ELR (cell line): ENCODE measurements at regions not wholly inside any gene's neighbourhood (a gene's known extent, or its start where the extent isn't known, plus 50 kb on each side); places are given as distances from the start of the nearest gene placed in this dataset.
"Not testable (repeated sequence)": the region's sequence is repeated elsewhere in the genome, so short reads cannot be mapped to it uniquely, and the experiment has no call there.

Source experiments
- DNase-seq: peaks from one replicate; pipeline ENCODE4 v3.0.0-alpha.2; 2015; ENCODE audit warnings: low read depth

DNA sequence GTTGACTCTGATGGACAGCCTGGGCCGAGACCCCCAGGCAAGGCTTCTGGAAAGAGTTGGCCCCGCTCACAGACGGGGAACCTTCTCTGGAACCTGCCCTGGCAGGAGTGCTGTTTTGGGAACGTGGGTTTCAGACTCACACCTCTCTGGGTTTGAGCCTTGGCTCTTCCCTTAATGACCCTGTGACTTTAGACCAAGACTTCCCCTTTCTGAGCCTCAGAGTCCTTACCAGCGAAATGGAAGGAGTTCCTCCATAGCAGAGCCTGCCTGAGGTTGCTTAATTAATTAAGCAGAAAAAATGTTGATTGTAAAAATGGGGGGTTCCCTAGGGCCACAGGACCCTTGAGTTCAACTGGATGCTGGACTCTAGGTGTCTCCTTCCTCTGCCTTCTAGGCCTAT lies 408.2 kb downstream of the SEC14L1 start:
- DNase-seq = no peak

DNA sequence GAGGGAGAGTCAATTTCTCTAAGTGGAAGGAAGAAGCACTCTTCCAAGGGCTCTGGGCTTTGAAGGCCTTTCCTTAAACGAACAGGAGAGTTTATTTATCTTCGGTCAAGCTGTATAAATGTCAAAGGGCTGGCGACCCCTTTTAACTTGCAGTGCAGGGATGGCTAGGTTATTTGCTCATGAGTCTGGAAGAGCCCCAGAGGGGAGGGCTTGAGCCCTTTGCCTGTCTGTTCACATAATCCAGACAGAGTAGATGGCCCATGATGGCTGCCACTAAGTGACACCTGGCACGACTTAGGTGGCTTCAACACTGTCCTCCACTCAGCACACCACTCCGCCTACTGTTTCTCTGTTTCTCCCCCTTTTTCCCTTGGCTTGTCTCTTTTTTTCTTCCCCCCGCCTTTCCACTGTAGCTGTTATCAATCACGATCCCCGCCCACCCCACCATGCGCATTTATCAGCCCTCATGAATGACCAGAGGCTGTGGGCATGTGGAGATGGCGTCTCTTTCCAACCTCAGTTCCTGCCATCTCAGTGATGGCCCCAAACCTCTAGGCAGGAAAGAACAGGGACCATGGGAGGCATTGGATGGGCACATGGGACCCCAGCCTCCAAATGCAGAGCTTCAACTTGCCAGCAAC lies 408.7 kb upstream of the TNRC6C start:
- no peak for DNase-seq

DNA sequence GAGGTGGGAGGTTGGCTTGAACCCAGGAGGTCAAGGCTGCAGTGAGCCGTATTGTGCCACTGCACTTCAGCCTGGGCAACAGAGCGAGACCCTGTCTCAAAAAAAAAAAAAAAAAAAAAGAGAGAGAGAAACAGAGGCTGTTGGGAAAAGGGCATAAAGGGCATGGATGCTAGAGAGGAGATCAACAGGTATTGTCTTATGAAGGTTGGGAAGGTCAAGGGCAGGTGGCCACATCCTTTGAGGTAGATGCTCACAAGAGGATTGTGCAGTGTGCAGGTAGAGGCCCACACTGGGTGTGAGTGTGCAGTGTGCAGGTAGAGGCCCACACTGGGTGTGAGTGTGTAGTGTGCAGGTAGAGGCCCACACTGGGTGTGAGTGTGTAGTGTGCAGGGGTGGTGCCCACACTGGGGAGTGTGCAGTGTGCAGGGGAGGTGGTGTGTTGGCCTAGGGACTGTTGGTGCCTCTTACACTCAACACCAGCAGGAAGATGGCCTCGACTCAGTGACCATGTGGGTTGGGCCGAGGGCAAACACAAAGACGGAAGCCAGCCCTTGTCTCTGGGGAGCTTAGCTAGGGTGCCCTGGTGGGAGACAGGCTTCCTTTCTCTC lies 404.9 kb upstream of the TNRC6C start:
- no peak for DNase-seq

DNA sequence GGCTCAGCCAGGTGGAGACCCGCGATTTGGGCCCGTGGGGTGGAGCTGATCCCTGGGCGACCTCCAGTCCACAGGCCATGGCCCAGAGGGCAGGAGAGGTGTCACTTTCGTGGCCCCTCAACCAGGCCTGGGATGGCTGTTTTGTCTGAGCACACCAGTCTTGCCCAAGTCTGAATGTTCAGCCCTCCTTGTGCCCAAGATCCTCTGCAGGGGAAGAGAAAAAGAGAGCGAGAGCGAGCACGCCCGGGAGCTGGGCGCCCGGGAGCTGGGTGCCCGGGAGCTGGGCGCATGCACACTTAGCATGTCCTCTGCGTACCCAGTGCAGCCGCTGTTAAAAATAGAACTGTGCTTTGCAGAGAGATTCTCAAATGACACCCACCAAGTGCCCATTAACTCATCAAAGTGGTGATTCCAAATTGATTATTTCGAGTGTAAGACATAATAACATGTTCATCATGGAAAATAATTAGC lies 403.3 kb upstream of the TNRC6C start:
- DNase-seq = no peak

DNA sequence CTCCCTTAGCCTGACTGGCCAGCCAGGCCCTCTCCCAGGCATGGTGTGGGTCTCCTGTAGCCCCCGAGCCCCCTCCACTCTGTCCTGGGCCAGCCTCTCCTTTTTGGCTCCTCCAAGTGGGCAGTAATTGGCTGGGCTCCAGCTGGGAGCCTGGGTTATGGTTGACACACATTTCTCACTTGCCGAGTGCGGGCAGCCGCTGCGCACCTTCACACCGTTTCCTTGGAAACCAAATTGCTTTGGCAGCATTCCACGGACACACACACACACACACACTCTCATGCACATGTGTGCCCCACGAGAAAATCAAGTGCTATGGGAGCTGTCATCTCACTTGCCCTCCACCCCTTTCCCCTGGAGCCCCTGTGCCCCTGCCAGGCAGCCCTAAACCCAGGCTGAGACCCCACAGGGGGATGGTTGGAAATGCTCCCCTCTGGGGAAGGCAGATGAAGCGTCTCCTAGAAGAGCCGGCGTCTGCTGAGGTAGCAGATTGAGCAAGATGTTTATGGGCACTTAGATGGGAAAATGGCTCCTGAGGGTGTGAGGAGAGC lies 402.7 kb upstream of the TNRC6C start:
- no peak for DNase-seq

DNA sequence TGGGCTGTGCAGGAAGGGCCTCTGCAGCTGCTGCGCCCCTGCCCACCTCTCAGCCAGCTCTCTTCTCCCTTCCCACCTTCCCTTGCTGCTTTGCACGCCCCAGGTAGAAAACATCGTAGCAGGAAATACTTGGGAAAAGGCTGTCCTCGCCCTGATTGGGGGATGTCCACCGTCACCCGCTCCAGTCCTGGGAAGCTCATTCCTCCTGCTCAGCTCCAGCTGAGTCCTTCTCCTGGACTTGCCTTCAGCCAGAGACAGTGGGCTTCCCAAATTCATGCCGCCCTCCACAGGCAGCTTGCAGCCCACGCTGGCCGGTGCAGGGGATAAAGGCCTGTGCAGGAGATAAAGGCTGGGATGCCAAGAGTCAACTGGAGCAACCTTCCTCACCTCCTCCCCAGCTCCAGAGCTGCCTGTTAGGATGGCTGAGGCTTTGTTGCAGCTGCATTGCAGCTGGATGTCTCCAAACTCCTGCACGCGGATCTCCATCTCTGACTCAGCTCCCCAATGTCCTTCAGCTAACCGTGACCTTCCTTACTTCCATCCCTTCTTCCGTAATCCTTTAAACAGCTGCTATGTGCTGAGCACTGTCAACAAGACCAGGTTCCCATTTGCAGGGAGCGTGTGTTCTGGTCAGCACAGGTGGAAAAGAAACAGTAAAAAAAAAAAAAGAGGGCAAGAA lies 402.0 kb upstream of the TNRC6C start:
- no peak for DNase-seq

DNA sequence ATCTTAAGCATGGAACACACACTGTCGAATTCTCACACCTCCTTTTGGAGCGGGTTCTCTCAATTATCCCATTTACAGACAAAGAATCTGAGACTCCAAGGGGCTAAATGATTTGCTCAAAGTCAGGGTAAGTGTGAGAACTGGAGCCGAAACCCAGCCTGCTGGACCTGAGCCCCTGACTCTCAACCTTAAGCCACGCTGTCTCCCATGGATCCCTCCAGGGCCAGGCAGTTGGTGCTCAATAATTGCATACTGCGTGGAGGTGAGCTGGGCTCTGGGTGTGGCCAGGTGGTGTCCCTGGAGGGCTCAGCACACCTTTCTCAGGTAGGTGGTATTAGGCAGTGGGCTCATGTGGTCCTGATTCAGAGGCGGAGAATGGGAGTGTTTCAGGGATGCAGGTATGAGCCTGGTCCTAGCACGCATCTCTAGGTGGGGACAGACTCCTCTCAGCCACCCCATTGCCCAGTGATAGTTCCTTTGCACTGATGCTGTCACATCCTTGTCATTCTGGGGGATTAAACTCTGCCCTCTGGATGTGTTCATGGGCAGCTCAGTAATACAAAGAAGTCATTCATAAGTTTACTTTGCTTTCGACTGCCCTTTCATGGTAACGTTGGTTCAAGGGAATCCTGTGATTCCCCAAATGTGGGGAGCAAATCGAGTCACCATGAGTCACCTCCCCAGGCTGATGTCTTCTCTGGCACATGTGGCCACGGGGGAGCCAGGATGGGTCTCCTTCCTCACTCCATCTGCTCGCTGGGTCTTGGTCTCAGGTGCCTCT lies 399.5 kb upstream of the TNRC6C start:
- DNase-seq = peak; percentile 25

DNA sequence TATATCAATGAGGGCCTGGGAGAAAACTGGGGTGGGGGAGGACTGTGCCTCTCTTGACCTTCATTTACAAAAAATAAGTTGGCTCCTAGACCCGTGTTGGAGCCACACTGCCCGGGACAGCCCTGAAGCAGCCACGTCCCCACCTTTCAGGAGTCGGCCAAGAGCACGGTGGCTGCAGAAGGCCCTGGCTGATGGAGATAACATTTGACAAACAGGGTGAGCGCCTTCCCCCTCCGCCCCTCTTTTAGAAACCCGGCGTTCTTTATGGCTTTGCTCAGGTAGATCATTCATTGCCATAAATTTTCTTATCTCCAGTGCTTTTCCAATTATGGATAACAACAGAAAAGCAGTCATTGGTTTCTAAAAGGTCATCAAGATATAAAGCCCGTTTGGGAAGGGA lies 398.1 kb upstream of the TNRC6C start:
- DNase-seq = no peak

DNA sequence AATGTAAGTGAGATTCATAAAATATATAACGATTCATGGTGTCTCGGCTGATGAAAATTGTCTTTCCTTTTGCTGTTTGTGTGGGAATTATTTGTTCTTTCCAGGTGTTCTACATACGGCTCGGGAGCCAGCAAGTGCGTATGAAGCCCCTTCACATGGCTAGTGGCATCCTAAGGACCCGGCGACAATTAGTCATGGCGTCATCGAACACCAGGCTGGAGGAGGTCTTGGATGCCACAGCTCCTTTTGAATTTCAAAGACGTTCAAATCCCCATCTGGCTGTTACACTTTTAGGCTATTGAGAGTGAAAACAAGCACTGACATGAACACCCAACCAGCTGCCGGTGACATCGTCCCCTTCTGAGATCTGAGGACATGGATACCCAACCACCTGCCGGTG lies 397.7 kb upstream of the TNRC6C start:
- DNase-seq = no peak

DNA sequence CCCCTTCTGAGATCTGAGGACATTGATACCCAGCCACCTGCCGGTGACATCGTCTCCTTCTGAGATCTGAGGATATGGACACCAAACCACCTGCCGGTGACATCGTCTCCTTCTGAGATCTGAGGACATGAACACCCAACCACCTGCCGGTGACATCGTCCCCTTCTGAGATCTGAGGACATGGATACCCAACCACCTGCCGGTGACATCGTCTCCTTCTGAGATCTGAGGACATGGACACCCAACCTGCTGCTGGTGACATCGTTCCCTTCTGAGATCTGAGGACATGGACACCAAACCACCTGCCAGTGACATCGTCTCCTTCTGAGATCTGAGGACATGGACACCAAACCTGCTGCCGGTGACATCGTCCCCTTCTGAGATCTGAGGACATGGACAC lies 396.1 kb upstream of the TNRC6C start:
- not testable (repeated sequence) for DNase-seq

DNA sequence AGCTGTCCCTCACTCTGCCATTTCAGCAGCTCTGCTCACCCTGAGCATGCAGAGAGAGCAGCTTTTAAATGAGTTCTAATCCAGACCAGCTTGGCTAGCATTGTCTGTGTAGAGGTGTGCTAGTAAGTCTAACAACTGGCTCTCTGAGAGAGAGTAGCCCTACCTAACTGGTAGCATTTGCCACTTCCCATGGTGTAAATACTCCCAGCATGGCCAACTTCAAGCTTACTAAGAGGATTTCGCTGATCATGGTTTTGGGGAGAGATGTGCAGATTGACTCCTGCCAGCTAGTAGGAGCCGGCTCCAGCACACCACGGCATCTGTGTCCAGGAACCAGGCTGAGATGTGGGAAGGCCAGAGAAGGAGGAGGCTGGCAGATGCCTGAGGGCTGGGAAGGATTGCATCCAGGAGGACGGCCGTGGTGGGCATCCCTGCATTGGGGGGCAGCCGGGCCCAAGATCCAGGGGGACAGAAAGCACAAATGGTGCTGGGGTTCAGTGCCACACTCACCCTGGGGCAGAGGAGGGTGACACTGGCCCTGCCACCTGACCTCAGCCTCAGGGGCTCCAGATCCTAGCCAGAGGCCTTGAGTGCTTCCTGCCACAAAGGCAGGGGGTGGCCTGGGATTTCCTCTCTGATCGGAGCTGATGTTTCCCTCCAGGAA lies 394.9 kb upstream of the TNRC6C start:
- no peak for DNase-seq

DNA sequence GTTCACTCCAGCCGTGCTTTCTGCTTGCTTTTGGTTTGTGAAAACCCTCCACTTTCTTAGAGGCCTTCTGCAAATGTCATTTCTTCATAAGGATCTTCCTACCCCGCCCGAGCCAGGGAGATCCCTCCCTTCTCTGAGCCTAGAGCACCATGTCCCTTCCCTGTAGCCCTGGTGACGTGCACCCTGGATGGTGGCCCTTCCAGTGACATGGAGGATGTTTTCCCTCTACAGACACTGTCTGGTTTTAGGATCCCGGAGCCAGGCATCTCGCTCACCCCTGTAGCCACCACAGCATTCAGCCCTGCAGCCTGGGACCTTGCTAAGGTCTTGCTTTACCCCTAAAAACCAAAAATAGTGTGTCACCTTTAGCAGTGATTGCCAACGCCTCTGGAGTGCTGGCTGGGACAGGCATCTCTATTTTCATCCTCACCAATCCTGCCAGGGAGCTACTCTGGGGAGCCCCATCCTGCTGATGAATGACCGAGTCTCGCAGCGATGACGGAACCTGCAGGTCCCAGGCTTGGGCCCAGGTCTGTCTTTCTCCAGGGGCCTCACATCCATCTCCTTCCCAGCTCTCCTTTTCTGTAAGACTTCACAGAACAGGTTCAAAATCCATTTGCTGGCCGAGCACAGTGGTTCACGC lies 394.1 kb upstream of the TNRC6C start:
- DNase-seq = no peak

DNA sequence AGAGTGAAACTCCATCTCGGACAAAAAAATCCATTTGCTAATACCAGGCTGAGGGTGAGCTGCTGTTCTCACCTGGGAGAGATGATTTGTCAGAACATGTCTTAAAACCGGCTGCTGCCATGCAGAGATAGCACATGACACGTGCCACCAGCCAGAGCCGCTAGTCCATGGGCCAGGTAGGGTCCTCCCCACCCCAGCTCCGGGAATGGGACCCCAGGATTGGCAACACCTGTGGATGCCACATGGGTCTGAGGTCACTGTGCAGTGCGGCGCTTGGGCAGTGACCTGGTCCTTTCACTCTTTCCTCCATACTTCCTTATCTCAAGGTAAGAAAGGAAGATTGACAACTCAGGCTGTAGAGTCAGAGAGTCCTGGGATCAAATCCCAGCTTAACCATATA lies 393.3 kb upstream of the TNRC6C start:
- DNase-seq = no peak

DNA sequence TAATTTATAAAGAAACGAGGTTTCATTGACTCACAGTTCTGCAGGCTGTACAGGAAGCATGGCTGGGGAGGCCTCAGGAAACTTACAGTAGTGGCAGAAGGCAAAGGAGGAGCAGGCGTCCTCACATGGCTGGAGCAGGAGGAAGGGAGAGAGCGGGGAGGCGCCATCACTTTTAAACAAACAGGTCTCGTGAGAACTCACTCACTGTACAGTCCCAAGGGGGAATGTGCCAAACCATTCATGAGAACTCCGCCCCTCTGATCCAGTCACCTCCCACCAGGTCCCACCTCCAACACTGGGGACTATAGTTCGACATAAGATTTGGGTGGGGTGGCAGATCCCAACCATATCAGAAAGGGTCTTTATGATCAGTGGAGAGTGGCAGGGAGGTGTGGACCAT lies 392.4 kb upstream of the TNRC6C start:
- no peak for DNase-seq

DNA sequence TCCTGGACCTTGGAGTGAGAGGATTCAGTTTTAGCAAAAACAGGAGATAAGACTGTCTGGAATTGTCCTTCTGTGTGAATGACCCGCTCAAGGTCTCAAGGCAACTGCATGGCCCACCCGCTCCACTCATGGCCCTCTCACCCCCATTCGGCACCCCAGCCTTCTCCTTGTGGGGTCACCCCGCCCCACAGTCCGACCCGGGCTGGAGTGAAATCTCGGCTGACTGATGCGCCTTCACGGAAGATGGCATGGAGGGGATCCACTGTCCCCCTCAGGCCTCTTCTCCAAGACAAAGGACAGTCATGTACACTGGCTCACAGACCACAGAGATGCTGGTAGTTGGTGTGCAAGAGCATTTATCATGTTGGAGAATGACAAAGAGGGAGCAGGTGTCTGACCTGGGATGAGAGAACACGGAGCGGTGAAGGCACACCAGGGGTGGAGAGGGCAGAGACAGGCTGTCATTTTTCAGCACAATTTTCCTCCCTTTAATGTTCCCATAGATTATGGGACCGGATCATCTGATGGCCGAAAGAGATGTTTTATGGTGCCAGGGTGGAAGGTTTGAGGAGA lies 391.9 kb upstream of the TNRC6C start:
- no peak for DNase-seq

DNA sequence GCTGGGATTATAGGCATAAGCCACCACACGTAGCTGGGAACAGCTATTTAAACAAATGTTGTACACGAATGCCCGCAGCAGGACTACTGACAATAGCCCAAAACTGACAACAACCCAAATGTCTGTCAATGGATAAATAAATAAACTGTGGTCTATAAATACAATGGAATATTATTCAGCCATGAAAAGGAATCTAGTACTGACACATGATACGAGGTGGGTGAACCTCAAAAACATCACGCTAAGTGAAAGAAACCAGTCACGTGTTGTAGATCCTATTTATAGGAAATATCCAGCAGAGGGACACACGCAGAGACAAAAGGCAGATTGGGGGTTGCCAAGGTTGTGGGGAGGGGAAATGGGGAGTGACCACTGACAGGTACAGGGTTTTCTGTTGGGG lies 390.0 kb upstream of the TNRC6C start:
- DNase-seq = no peak

DNA sequence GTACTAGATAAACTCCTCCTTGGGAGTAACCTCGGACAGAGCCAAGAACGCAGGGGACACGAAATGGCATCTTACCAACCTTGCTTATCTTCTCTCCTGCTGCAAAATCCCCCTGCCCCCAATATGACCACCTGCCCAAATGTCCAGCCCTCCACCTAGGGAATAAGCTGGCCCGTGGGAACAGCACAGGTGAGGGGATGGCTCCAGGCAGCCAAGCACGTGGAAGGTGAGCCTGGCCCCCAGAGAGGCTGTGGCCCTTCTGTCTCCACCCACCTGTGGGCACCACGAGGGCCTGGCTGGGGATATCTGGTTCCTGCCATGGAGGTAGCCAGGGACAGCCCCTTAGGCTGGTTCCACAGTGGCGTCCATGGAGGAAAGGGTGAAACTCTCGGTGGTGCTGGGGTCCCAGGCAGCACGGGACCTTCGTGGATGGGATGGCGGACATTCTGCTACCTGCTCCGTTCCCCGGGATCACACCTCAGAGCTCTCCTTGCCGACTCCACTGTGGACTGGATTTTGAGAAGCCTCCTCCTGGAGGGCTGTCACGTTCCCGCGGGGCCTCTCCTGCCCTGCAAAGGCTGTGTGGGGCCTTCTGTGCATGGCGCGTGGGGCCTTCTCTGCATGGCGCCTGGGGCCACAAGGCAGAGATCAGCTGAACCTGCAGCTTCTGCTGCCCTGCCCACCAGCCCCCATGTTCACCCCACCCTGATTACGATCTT lies 388.5 kb upstream of the TNRC6C start:
- no peak for DNase-seq

DNA sequence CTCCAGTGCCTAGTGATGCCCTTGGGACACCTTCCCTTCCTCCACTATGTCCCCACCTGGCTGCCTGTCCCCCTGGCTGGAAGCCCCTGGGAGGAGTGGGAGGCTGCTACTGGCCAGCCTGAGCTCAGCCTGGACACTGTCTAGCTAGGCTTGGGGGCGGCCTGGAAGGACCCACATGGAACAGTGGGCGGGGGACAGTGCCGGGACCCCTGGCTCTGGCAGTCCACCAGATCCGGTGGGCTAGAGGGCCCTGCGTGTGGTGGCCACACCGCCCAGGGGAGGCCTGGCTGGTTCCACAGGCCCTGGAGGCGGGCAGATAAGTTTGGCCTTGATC lies 388.0 kb upstream of the TNRC6C start:
- no peak for DNase-seq

DNA sequence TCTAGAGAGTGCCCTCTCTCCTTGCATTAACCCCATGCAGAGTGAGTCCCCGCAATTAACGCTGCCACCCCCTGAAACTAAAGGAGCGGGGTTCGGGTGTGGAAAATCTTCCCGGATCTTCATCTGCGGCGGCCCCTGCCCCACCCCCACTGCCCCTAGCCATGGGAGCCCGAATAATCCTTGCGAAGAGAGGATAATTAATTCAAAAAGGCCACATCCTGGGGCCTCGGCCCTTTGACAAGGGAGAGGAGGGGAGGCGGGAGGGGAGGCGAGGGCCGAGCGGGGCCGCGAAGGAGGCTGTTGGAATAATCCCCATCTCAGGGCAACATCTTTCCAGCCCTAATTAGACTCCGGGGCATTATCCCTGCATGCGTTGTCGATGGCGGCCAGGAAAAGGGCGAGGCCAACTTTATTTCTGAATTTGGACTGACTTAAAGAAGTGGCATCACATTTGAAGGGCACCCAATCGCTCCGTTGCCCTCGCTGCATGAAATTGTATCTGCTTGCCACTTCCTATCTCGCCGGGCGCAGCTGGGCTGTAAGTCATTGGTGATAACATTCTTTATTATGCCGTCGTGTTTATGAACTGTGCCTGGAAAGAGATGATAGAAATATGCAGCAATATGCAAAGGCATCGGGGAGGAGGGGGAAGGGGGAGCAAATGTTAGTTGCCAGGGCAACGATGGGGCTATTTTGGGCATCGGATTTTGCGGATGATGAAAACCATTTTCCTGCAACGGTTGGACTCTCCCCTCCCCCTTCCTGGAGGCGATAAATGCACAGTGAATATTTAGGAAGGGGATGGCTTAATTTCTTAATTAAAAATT lies 387.1 kb upstream of the TNRC6C start:
- no peak for DNase-seq
